Amniotic epithelial cell (primary cell): ENCODE measurements at regions not wholly inside any gene's neighbourhood (a gene's known extent, or its start where the extent isn't known, plus 50 kb on each side); places are given as distances from the start of the nearest gene placed in this dataset.
"Not testable (repeated sequence)": the region's sequence is repeated elsewhere in the genome, so short reads cannot be mapped to it uniquely, and the experiment has no call there.

Experiments
- DNase-seq: peaks from one replicate; pipeline ENCODE4 v3.0.0-alpha.2; 2010; ENCODE audit warnings: low read depth

DNA sequence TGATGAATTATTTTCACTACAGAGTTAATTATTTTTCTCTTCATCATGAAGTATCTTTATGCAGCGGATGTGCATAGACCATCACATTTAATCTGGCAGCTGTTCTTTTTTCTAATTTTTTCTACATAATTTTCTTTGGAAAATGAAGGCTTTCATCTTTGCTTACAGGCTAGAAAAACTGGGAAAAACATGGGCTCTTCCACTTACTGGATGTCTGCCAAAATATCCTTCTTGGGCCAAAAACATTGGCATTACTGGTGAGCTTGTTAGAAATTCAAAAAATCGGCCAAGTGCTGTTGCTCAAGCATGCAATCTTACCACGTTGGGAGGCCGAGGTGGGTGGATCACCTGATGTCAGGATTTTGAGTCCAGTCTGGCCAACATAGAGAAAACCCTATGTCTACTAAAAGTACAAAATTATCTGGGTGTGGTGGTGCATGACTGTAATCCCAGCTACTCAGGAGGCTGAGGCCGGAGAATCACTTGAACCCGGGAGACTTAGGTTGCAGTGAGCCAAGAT lies 176.8 kb downstream of the ZNF737 start:
- no peak for DNase-seq

DNA sequence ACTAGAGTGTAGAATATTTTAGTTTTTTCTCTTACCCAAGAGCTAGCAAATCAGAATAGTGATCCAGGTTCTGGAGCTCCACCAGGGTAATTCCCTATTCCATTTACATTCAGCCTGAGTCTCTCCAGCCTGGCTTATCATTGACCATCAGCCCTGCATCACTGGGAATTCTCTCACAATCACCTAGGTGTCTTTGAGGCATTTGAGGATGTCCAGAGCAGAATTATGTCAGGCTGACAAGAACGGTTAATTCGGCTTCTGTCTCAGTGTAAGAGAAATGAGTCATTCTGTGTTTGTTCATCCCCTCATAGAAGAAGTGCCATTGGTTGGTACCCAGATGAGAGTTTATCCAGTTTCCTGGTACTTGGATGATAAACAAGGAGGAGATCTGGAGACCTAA lies 180.5 kb downstream of the ZNF737 start:
- DNase-seq, result no peak

DNA sequence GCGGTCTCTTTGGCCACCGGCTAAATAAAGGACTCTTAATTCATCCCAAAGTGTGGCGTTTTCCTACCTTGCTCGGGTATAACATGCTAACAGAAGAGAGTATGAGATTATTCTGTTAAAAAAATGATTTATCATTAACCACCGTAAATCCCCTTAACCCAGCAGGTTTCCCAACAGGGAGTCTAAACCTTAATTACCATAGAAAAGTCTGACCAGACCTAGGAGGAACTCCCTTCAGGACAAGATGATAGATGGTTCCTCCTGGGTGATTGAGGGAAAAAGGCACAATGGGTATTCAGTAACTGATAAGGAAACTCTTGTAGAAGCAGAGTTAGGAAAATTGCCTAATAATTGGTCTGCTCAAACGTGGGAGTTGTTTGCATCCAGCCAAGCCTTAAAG lies 193.7 kb downstream of the ZNF737 start:
- DNase-seq, result no peak

DNA sequence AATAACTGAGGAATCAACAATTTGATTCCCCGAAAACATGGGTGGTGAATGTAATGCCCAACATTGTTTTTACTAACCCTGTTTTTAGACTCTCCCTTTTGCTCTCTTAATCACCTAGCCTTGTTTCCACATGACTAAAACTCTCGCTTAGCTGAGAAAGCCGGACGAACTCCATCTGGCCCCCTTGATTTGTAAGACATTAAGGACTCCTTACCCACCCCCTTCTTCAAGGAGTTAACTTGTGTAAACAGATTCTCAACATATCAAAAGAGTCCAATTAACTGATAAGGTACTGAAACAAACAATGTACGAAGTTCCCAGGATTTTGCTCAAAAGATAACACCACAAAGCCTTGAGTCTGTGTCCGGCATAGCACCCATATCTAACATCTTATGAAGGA lies 194.3 kb downstream of the ZNF737 start:
- DNase-seq, result not testable (repeated sequence)

DNA sequence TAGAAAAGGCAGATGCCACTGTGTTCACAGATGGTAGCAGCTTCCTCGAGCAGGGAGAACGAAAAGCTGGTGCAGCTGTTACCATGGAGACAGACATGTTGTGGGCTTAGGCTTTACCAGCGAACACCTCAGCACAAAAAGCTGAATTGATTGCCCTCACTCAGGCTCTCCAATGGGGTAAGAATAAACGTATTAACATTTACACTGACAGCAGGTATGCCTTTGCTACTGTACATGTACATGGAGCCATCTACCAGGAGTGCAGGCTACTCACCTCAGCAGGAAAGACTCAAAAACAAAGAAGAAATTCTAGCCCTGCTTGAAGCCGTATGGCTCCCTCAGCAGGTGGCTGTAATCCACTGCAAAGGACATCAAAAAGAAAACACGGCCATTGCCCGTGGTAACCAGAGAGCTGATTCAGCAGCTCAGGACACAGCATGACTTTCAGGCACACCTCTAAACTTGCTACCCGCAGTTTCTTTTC lies 197.7 kb downstream of the ZNF737 start:
- no peak for DNase-seq

DNA sequence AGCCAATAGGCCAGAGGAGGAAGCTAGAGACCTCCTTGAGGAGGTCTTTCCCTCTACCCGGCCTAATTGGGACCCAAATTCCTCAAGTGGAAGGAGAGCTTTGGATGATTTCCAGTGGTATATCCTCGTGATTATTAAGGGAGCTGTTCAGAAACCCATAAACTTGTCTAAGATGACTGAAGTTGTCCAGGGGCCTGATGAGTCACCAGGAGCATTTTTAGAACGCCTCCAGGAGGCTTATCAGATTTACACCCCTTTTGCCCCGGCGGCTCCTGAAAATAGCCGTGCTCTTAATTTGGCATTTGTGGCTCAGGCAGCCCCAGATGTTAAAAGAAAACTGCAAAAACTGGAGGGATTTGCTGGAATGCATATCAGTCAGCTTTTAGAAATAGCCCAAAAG lies 198.1 kb downstream of the ZNF486 start:
- DNase-seq, result no peak

DNA sequence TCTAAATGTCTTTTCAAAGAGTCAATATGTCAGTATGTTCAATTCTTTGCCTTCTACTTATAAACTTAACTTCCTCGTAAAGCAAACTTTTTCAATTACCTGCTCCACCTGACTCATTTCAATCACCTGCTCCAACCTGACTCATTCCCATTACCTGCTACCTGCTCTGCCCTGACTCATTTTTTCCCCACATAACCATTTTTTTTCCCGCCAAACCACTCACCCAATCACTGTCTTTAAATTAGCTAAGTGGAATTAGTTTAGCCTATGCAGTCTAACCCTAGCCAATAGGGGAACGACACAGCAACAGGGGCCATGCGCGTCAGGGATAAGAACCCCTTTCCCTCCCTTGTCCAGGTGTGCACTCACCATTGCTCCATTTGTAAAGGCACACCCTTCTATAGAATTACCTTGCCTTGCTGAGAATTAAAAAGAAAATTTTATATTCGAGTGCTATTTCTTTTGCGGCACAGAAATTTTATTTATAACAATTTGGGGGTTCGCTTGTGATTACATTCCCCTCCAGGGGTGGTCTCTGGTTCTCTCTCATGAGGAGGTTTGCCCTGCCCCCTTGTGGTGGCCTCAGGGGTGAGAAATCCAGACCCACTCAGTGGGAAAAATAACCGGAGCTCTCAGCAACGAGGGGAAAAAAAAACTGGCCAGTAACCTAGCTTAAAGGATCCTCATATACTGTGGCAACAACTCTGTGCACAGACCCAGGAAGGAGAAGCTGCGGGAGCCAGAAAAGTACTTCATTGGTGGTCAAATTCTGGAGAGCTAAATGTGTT lies 193.1 kb downstream of the ZNF486 start:
- DNase-seq, result no peak

DNA sequence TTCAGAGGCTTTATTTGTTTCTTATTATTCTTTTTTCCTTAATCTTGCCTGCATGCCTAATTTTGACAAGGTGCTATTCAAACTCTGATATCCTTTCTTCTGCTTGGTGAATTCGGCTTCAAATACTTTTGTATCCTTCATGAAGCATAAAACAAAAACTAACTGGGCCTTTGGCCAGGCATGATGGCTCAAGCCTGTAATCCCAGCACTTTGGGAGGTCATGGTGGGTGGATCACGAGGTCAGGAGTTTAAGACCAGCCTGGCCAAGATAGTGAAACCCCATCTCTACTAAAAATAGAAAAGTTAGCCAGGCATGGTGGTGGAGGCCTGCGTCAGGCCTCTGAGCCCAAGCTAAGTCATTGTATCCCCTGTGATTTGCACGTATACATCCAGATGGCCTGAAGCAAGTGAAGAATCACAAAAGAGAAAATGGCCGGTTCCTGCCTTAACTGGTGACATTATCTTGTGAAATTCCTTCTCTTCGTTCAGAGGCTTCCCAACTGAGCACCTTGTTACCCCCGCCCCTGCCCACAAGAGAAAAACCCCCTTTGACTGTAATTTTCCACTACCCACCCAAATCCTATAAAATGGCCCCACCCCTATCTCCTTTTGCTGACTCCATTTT lies 191.9 kb downstream of the ZNF486 start:
- DNase-seq, result not testable (repeated sequence)

DNA sequence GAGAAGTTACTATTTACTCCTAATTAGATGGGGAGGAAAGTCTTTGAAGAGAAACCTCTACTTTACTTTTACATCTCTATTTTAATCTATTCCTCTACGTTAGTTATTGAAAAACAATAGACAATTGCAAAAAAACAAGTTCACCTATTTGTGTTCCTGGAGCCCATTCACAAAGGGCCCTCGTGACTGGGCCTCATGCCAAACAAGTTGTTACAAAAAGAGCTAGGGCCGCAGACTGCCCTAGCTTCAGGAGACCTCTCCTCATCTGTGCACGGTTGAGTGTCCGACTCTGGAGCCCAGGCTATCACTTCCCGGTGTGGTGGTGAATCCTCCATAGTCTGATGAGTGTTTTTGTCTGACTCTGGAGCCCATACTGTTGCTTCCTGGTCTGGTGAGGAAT lies 190.9 kb downstream of the ZNF486 start:
- no peak for DNase-seq

DNA sequence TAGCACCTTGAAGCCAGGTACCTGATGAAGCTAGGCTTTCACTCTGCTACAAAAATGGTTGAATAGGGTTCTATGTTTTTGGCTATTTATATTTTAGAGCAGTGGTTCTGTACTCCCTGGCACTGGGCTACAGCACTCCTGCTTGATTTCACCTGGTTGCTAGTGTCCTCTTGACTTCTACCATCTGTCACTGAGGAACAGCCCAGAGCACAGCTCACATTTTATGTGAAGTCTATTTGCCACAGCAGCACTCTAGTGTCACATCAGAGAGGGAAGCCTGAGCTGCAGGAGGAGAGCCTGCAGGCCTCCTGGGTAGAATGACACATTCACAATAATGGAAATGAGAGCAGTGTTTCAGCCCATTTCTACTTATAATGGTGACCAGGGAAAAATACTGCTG lies 184.2 kb downstream of the ZNF486 start:
- no peak for DNase-seq

DNA sequence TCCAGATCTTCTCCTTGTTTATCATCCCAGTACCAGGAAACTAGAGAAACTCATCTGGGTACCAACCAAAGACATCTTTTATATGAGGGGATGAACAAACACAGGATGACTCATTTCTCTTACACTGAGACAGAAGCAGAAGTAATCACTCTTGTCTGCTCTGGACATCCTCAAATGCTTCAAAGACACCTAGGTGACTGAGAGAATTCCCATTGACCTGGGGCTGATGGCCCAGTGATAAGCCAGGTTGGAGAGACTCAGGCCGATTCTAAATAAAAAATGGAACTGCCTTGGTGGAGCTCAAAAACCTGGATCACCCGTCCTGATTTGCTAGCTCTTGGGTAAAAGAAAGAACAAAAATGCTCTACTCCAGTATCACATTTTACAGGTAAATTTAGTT lies 182.2 kb downstream of the ZNF486 start:
- no peak for DNase-seq

DNA sequence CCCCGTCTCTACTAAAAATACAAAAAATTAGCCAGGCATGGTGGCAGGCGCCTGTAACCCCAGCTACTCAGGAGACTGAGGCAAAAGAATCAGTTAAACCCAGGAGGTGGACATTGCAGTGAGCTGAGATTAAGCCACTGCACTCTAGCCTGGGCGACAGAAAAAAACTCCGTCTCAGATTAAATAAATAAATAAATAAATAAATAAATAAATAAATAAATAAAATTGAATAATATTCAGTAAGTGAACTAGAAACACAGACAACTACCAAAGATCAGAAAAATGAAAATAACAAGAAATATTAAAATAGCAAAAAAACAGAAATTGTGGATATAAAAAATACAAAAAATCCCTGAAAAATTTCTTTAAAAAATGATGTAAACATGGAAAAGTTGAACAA lies 172.4 kb downstream of the ZNF486 start:
- no peak for DNase-seq

DNA sequence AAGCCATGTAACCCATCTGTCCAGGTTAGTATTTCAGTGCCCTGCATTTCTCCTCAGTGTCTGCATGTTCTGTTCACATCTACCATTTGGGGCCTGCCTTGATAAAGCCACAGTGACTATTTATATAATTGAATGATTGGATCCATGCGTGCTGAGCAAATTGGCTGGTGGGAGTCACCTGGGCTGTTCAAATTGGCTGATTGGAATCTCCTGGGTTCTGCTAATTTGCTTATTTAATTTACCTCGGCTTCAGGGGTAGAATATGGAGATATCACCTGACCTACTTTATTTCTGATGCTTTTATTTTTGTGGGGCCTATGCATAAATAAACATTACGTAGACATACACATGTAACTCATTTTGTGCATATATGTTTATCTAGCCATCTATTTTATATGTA lies 167.7 kb downstream of the ZNF486 start:
- DNase-seq, result no peak

DNA sequence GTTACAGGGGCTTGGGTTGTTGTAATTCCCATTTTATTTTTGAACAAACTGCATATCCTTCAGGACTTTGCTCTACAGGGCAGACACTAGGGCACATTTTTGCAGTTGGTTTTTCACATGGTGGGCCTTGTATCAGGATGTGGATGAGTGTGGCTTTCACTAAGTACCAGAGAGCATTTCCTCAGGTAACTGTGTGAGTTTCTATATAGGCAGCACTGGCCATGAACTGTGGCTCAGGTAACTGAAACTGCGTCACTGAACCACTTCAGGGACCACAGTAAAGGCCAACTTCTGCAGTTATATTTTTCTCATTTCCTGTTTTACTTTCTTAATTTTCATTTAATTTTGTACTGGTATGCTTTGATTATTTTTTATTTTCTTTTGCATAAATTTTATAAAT lies 166.5 kb downstream of the ZNF486 start:
- DNase-seq, result no peak

DNA sequence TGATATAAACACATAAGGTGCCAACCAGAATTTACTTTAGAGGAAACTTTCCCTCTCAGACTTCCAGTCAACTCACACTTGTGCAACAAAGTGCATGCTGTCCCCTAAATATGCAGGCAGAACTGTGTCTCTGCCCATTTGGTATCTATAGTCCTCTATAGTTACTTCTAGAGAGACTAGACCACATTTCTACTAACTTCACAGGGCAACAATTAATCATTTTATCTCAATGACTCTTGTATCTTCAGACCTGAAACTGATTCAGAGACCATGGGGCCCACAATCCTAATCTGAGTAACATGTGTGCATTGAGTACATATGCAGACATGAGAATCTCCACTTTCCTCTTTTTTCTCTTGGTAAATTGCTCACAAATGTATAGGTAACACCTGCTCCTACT lies 158.1 kb downstream of the ZNF486 start:
- no peak for DNase-seq

DNA sequence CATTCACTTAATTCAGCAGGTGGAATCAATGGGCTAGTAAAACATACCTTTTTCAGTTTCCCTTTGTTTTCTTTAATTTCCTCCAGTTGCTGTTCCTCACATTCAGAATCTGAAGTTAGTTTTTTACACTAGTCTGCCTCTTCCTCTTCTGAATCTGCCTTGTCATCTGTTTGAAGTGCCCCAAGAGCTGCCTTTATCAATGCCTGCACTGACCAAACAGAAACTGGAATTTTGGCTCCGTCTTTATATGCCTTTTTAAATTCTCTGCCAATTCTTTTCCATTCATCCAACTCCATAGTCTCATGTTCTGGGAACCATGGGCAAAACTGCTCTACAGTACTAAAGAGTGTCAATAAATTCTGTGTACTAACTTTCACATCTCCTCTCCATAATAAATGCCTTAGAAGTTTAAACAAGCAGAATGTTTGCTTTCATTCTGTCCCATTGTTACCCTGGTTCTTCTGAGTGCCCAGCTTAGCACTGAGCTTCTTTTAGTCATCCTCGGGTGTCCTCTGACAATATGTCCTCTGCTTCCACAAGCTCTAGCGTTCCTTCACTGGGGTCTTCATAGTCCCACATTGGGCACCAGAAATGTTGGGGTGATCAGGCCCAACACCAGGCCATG lies 154.2 kb downstream of the ZNF486 start:
- no peak for DNase-seq

DNA sequence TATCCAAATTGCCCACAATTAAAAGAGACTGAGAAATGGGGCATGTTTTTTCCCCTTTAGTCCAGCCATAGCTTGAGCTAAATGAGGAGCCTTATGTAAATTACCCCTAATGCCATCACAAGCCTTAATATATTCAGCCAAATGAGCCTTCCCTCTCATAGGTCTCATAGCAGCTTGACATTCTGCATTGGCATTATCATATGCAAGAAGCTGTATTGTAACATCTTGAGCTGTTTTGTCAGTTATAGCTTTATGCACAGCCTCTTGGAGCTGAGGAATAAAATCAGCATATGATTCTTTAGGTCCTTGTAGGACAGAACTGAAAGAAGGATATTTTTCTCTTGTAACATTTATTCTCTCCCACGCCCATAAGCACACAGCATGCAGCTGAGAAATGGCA lies 153.2 kb downstream of the ZNF486 start:
- DNase-seq, result no peak

DNA sequence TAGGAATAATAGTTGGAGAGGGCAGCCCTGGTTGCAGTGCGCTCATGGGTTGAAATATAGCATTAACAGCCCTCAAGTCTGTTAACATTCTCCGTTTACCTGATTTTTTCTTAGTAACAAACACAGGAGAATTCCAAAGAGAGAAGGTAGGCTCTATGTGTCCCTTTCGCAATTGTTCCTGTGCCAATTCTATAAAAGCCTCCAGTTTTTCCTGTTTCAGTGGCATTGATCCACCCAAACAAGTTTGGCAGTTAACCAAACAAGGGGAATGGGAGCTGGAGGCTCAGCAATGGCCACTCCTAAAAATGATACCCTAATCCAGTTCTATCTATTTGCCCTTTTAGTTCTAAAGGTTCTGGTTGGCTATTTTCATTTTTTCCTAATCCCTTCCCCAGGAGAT lies 151.6 kb downstream of the ZNF486 start:
- no peak for DNase-seq

DNA sequence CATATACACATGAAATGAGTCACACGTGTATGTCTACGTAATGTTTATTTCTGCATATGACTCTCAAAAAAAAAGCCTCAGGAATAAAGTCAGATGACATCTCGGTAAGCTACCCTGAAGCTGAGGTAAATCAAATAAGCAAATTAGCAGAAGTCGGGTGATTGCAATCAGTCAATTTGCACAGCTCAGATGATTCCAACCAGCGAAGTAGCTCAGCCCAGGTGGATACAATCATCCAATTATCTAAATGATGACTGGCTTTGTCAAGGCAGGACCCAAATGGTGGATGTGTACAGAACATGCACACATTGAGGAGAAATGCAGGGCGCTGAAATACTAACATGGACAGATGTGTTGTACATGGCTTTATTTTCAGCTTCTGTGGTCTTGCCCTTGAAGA lies 148.5 kb downstream of the ZNF486 start:
- no peak for DNase-seq

DNA sequence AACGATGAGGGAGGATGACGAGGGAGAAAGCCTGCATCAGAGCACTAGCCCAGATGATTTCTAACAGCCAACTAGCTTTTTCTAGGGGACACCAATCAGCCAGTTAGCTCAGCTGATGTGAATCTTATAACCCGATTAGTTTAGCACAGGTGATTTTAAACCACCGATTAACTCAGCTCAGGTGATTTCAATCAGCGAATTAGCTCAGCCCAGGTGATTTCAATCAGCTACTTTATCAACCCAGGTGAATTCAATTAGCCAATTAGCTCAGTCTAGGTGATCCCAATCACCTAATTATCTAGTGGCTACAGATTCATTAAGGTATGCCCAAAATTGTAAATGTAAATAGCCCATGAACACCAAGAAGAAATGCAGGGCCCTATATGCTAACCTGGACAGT lies 146.9 kb downstream of the ZNF486 start:
- DNase-seq, result no peak

DNA sequence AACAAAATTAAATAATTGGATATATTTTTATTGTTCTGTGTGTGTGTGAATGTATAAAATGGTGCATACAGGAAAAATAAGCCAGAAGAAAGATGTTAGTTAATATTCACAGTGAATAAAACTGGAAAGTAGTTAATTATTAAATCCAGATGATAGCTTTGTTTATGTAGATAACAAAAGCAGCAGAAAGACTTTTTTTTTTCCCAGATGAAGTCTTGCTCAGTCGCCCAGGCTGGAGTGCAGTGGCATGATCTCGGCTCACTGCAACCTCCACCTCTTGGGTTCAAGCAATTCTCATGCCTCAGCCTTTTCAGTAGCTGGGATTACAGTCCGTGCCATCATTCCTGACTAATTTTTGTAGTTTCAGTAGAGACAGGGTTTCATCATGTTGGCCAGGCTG lies 140.1 kb downstream of the ZNF486 start:
- no peak for DNase-seq

DNA sequence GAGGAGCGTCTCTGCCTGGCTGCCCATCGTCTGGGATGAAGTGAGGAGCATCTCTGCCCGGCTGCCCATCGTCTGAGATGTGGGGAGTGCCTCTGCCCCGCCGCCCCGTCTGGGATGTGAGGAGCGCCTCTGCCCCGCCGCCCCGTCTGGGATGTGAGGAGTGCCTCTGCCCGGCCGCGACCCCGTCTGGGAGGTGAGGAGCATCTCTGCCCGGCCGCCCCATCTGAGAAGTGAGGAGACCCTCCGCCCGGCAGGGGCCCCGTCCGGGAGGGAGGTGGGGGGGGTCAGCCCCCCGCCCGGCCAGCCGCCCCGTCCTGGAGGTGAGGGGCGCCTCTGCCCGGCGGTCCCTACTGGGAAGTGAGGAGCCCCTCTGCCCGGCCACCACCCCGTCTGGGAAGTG lies 129.3 kb downstream of the ZNF486 start:
- not testable (repeated sequence) for DNase-seq

DNA sequence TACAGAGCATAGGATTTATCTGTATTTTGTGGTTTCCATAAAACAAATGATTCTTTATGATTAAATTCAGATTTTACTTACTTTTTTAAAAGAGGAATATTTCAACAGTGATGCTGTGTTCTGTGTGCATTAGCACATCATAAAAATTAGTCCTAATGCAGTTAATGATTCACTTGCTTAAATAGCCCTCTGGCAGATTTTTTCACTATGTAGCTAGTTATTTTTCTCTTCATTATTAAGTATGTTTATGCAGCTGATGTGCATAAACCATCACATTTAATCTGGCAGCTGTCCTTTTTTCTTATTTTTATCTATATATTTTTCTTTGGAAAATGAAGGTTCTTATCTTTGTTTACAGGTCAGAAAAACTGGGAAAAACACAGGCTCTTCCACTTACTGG lies 127.2 kb downstream of the ZNF486 start:
- no peak for DNase-seq
